SU-DHL-6 (cell line): ENCODE measurements at regions not wholly inside any gene's neighbourhood (a gene's known extent, or its start where the extent isn't known, plus 50 kb on each side); places are given as distances from the start of the nearest gene placed in this dataset.

Experiments
- CTCF ChIP-seq: fragments of 200-600 bp; sonication (generic); IDR thresholded peaks from one replicate; pipeline ENCODE4 v1.5.1; 2017; ENCODE audit warnings: antibody characterized with exemption, mild to moderate bottlenecking, low read length, moderate library complexity; ENCODE audit not compliant: insufficient read depth, poor library complexity, severe bottlenecking
- EZH2phosphoT487 ChIP-seq: fragments of 200-600 bp; sonication (generic), shearing (Covaris generic); conservative IDR thresholded peaks from 2 replicates; pipeline ENCODE4 v1.6.1; 2018; ENCODE audit warnings: mild to moderate bottlenecking, antibody characterized with exemption, low read length, moderate library complexity, mixed read lengths

- no peak for TF ChIP-seq CTCF
- TF ChIP-seq EZH2phosphoT487, result no peak
These were observed 98.7 kb upstream of the SLC35F3 start for GRCh38 chr1:233805786-233806185.
